NOMO-1 treated with DMSO at 0.1 percent for 48 hours (cell line): ENCODE measurements at regions not wholly inside any gene's neighbourhood (a gene's known extent, or its start where the extent isn't known, plus 50 kb on each side); places are given as distances from the start of the nearest gene placed in this dataset.

Source experiments
- DNase-seq: peaks from one replicate; lab custom pipeline; 2025; ENCODE audit not compliant: unreplicated experiment; lab: John Stamatoyannopoulos, UW

DNA sequence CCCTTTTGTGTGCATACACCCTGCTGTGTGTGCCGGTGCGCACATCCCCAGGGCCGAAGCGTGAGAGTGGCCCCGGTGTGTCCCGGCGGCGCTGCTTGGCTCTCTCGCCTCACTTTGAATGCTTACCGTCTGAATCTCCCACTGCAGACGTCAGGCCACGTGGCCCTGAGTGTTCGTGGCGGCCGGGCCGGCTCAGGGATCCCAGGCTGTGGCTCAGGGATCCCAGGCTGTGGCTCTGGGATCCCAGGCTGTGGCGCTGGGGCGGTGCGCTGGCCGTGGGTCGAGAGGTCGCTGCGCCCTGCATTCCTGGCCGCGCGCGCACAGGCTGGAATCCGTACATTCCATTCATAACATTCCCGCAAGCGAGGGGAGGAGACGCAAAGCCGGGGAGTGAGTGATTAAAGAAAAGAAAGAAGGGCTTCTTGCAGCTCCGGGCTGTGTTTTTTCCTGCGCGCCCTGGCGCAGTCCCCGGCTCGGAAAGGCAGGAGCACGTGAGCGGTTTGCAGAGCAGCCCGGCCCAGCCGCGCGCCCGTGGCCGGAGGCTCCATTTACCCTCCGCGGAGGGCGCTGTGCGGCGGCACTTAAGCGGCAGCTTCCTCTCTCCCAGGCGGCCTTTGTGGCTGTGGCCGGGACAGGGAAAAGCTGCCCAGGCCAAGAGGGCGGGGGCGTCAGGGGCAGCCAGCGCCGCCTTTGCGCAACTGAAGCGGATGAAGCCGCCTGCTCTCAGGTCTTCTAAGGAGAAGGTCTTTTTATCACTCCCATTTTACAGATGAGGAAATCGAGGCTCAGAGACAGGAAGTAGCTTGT lies 87.0 kb upstream of the ALDH1L1 start:
- DNase-seq = peak; percentile 67

DNA sequence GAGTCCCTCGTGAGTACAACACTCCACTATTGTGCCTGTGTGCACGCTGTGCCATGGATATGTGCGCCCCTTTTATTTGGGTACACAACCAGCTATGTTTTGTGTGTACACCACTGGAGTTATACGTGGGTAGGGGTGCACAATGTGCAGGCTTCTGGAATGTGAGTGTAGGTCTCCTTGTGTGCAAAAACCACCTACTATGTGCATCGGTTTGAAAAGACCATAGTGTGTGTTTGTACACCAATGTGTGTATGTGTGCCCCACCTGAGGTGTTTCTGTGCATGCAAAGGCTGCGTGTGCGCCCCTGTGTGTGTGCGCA lies 86.4 kb upstream of the ALDH1L1 start:
- DNase-seq = no peak

- no peak for DNase-seq
Measured at GRCh38 chr3:126266291-126266840, 86.0 kb upstream of the ALDH1L1 start.

GRCh38 chr3:126264952-126265351 lies 84.6 kb upstream of the ALDH1L1 start:
- no peak for DNase-seq

GRCh38 chr3:126264381-126264780 lies 84.0 kb upstream of the ALDH1L1 start:
- no peak for DNase-seq

- no peak for DNase-seq
Measured at GRCh38 chr3:126263971-126264370, 83.6 kb upstream of the ALDH1L1 start.

DNA sequence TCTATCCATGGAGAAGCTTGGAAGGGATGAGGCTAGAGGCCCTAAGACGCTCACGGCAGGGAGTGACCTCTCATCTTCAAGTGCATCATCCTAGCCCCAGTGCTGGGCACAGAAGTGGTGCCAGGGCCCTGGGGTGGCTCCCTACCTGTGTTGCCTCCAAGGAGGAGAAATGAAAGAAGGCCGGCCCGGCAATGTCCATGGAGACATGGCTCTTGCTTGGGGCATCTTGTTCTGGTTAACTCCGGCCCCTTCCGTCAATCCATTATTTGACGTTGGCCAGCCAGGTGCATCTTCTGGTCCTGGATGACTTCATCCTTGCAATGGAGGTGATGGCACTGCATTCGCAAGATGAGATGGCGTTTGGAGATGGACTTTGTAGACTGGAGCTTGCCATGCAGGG lies 83.2 kb upstream of the ALDH1L1 start:
- DNase-seq = no peak

- DNase-seq = no peak
Measured at GRCh38 chr3:126262227-126262626, 81.8 kb upstream of the ALDH1L1 start.

DNA sequence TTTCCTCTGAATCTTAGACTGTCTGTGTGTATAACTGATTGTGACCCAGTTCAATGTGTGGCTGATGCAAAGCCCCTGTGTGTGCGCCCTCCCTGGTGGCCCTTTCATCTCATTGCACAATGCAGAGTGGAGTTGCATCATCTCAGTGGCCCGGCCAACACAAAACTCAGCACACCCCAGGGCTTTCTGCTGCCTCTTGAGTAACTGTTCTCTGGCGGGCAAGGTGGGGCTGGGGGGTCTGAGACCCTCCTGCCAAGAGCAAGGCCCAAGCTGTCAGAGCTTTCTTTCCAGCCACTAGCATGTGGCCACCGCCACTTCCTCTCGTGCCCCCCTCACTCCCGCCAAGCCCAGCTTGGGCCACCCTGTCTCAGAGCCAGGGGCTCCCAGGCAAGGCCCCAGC lies 80.7 kb upstream of the ALDH1L1 start:
- DNase-seq = peak; percentile 84

GRCh38 chr3:126259411-126260391 lies 79.3 kb upstream of the ALDH1L1 start:
- peak; percentile 21 for DNase-seq

GRCh38 chr3:126258670-126259069 lies 78.3 kb upstream of the ALDH1L1 start:
- DNase-seq = peak; percentile 49

DNA sequence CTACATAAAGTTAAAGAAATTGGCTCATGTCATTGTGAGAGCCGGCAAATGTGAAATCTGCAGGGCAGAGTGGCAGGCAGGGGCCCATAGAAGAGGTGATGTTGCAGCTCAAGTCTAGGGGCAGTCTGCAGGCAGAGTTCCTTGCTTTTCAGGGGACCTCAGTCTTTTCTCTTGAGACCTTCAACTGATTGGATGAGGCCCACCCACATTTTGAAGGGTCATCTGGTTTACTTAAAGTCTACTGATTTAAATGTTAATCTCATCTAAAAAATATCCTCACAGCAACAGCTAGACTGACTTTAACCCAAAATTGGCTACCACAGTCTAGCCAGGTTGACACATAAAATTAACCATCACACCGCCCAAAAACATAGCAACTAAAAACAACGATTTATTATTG lies 77.6 kb upstream of the ALDH1L1 start:
- no peak for DNase-seq

- DNase-seq = no peak
Measured at GRCh38 chr3:126257174-126257573, 76.8 kb upstream of the ALDH1L1 start.

DNA sequence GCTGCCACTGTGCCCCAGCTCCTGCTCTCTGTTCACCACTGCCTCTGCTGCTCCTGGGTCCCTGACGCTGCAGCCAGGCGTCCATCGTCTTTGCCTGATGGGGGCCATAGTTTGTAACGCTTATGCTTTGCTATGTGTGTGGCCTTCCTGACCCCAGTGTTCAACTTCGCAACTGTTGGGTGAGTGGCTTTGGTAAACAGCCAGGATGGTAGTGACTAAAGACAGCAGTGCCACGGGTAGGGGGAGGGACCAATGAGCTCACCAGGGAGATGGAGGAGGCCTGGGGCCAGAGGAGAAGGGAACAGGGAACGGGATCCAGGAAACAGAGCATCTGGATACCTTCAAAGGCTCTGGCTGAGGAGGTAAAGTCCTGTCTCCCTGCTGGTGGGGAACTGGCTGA lies 75.9 kb upstream of the ALDH1L1 start:
- no peak for DNase-seq

DNA sequence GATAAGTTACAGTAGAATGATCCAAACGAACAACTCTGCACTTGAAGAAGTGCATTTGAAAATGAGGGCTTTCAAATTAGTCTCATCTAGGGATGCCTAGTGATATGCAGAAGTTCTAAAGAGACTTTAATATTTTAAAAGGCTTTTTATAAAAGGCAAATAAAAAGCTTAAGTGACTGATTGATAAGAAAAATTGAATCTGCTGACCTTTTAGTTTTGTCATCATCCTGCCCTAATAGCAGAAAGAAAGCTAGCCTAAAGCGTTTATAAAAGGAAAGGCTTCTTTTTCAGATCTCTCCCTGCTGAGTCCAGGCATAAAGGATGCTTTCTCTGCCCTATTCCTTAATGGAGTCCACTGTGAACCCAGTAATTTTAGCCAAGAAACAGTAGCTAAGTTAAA lies 72.7 kb upstream of the ALDH1L1 start:
- no peak for DNase-seq

DNA sequence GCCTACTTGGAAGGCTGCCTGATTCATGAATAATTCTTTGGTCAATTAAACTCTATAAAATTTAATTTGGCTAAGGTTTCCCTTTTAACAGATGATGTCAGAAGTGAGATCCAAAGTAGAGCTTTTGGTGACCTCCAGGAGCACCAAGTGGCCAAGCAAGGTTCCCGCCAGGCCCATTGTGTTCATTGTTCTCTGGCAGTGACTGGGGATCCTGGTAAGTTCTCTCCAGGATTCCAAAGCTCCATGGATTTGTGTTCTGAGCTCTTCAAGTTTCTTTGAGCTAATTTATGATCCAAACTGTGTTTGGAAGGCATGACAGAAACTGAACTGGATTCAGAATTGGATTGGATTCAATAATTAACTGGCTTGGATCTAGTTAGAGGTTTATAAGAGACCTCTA lies 72.0 kb upstream of the ALDH1L1 start:
- DNase-seq = no peak

- peak; percentile 48 for DNase-seq
Measured at GRCh38 chr3:126245811-126246727, 65.7 kb upstream of the ALDH1L1 start.
